LHCN-M2 (cell line): ENCODE measurements at regions not wholly inside any gene's neighbourhood (a gene's known extent, or its start where the extent isn't known, plus 50 kb on each side); places are given as distances from the start of the nearest gene placed in this dataset.

ENCODE experiments used
- DNase-seq: peaks from one replicate; pipeline ENCODE4 v3.0.0-alpha.2; 2012; ENCODE audit warnings: low read depth

DNA sequence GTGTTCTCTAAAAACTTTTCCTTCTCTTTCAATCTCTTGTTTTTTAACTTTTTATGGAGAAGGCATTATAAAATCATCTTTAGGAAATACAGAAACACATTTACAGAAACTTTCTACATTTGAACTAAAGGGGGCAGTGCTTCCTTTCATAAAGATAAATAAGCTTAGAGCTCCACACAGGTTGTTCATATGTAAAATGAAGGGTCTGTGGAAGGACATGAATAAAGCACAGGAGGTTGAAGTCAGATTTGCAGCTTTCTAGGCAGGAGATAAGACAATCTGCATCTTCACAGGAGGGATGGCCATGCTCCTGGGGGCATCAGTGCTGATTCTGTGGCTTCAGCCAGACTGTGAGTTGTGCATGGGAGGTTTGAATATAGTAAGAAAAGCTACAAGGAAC lies 426.0 kb downstream of the DAD1 start:
- DNase-seq: no peak

DNA sequence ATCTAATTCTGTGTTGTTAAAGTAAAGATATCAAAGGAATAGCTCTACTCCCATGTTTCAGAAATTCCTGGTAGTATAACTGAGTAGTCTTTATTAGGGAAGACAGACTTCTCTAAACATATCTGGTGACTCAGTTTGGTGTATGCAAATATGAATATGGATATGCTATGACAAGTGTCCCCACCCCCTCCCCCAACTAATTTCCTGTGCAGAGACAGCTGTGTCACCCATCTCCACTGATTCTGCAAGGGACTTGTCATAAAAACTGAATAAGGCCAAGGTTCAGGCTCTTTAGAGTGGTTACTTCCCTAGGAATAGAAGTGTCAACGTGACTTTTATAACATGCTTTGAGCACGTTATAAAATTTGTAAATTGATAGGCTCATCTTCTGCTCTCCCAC lies 429.1 kb downstream of the DAD1 start:
- DNase-seq: no peak

DNA sequence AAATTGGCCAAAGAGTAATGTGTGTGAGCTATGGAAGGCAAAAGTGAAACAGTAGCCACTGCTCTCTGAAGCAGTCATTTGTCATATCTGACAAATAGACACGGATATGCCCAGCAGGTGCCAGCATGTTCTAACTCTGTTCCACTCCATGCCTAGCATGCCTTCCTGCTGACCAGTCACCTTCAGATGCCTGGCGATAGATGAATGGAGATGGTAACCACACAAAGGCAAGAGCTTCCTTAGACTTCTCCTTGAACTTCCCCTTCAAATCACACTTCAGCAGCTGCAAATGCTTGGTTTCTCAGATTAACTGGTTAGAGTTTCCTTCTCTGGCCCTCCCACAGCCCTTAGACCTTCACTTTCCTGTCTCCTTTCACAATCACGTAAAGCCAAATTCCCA lies 429.9 kb downstream of the DAD1 start:
- DNase-seq: peak; percentile 53

- DNase-seq: no peak
Measured at GRCh38 chr14:22158560-22158959, 430.5 kb downstream of the DAD1 start.

DNA sequence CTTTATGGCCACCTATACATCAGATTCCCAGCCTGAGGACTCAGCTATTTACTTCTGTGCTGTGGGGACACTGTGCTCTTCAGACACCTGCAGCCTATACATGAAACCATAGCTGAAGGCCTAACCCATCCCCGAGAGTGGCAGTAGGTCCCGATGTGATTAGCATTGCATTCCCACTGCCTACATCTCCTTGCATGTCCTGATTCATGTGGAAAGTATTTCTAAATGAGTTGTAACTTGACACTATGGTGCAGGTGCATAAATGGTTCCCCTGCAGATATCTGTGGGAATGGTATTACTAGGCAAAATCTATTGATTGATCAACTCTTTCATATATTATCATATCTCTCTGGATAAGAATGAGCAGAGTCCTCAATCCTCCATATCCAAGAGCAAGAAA lies 433.5 kb downstream of the DAD1 start:
- DNase-seq: no peak

- no peak for DNase-seq
Measured at GRCh38 chr14:22152903-22153302, 436.1 kb downstream of the DAD1 start.

DNA sequence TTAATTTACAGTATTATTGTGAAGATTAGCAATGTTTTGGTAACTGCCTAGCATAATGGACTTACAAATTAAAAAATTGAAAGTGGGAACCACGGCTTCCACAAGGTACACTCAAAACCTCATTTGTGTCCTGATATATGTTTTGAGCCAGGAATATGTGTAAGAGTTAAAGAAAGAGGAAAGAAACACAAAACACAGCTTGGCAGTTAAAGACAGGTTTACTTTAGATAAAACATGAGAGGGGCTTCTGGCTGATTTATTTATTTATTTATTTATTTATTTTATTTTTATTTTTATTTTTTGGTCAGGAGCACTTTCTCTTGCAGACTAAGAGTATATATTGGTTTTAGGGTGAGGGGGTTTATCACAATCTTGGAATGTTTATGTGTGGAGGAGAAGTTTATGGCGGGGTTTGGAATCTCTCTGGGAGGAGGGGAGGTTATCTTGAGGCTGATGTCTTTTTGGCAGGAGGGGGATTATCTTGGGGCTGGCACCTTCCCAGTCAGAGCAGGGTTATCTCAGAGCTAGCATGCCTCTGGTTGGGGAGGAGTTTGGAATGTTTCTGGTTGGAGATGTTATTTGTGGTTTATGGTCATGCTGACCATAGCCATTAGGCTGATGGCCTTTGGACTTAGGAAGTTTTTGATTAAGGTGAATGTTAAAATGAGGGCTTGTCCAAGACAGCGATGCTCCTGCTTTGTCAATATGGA lies 436.7 kb downstream of the DAD1 start:
- DNase-seq: no peak

- no peak for DNase-seq
Measured at GRCh38 chr14:22151121-22151520, 437.9 kb downstream of the DAD1 start.

GRCh38 chr14:22149058-22149457 lies 440.0 kb downstream of the DAD1 start:
- no peak for DNase-seq

DNA sequence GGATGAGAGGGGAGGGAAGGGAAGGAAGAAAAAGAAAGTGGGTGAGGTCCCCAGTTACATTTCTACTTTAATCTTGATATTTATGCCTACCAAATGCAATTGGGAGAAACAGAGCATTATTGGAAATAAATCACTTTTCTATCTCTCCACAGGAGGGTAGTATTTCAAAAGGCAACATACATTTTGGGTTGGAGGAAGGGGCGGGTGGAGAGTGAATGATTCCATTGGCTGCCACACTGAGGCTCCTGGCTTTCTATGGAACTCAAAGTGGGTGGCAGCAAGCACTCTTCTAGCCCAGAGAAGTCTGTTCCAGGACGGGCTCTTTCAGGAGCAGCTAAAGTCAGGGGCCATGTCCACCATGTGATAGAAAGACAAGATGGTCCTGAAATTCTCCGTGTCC lies 441.3 kb downstream of the DAD1 start:
- no peak for DNase-seq

GRCh38 chr14:22143363-22143762 lies 445.7 kb downstream of the DAD1 start:
- DNase-seq: no peak

GRCh38 chr14:22140633-22141032 lies 448.4 kb downstream of the DAD1 start:
- DNase-seq: no peak

DNA sequence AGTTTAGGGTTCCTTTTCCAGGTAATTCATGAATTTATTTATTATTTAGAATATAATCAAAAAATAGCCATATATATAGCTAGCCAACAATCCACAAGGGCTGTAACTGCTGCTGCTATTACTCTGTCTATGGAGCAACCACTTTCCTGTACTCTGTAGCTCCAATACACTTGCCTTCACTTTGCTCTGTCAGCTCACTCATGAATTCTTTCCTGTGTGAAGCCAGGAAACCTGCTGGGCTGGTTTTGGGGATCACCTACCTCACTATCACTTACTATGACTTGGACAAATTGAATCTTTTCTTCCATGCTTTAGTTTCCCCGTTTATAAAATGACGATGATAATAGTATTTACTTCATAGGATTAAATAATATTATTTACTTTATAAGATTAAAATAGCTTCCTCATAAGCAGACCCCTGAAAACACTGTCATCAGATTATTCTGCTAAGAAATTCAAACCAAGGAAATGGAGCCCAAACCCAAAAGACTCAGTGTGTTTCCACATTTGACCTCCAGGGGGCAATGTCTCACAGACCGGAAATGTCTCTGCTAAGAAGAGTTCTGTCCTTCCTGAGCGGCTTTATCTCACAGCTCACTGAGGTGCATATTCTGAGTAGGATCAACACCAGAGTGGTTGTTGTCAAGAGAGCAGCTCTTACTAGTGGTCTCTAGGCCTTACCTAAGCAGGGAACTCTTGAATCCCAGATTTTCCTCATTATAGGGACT lies 457.1 kb downstream of the DAD1 start:
- no peak for DNase-seq

DNA sequence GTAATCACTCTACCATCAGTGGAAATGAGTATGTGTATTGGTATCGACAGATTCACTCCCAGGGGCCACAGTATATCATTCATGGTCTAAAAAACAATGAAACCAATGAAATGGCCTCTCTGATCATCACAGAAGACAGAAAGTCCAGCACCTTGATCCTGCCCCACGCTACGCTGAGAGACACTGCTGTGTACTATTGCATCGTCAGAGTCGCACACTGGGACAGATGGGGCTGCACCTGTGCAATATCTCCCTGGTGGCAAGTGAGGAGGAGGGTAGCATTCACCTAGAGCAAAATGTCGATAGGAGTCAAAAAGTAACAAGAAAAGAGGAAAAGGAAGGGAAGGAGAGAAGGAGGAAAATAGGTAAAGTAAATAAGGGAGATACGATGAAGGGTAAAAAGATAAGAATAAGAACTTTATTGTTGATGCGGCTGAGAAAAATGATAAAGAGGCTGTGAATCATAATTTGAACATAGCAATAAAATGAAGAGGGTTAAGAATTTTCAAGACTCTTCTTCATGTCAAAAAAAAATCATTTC lies 450.5 kb upstream of the OR4E1 start:
- no peak for DNase-seq

DNA sequence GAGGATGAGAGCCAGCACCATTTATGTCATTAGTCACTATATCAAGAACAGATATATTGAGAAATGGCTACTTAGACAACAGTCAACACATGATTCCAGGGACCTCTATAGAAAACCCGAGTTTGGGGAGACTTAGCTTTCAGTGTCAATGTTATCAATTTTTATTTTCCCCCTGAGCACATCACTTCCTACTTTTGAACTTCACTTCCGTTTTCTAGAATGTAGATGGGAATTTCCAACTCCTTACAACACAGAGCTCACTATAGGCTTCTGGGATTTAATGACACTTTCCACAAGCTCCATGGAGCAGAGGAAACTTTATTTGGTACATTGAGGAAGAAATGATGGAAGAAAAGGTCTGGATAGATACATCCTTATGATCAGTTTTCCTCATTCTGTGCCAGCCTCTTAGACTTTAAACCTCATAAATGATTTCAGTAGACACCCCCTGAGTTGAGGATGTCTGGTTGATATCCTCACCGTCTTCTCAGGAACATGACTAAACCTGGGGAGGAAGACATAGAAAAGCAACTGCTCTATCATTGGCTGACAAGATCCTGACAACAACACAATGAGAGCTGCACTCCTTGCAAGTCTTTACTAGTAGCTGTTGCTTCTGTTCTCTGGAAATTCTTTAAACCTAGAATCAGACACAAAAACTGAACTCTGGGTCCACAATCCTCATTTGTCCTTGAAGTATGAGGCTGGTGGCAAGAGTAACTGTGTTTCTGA lies 449.4 kb upstream of the OR4E1 start:
- no peak for DNase-seq

DNA sequence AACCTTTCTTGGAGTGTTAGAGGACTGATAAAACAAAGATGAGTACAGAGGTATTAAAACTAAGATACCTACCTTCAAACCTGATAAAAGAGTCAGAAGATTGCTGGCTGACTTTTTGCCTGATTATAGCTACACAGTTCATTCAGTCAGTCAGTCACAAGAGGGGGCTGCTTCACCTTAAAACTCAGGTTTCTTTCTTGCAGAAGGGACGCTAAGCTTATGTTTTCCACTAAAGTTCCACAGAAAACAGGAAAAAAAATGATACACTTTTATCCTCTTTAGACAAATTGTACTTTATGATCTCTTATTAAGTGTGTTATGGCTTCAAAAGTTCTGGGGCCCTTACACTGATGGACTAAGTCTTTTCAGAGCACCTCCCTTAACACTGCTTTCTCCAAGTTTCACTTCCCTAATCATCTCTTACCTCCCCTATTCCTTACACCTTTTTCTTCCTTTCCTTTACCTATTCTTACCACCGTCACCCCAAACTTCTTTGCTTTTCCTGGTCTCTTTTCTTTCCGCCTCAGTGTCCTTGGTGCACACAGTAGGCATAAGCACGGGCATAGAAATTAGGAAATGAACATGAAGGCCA lies 448.7 kb upstream of the OR4E1 start:
- DNase-seq: no peak

DNA sequence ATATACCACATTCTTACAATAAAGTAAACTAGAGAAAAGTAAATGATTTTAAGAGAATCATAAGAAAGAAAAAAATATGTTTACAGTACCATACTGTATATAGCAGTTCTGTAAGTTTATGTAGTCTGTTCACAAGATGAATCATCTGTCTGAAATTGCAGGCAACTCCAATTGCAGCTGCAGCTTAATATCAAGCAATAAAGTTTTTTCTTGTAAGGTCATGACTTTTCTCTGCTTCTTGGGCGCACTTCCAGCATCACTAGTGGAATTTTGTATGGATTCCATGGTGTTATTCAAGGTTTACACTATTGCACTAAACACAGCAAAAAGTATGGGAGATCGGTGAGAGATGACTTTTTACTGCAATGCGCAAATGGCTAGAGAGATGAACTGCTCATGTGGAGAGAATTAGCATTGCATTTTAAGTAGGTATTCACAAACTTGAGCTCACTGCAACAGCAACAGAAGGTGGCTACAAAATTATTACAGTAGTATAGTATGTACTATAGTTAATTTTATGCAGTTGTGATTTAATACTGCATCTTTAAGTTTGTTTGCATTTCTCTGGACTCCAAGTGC lies 445.4 kb upstream of the OR4E1 start:
- no peak for DNase-seq

DNA sequence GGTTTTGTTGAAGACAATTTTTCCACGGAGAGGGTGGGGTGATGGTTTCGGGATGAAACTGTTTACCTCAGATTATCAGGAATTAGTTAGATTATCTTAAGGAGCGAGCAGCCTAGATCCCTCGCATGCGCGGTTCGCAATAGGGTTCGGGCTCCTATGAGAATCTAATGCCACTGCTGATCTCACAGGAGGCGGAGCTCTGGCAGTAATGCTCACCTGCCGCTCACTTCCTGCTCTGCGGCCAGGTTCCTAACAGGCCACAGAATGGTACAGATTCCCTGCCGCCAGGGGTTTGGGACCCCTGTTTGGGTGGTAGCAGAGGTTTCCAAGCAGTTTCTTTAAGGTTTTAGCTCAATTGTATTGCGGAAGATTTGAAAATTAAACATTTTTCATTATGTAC lies 439.8 kb upstream of the OR4E1 start:
- no peak for DNase-seq

- DNase-seq: no peak
Measured at GRCh38 chr14:22112004-22112403, 438.4 kb upstream of the OR4E1 start.

GRCh38 chr14:22107753-22108152 lies 434.1 kb upstream of the OR4E1 start:
- no peak for DNase-seq
